ENCODE measurements at regions not wholly inside any gene's neighbourhood (a gene's known extent, or its start where the extent isn't known, plus 50 kb on each side); places are given as distances from the start of the nearest gene placed in this dataset.

GRCh38 chr4:128556756-128557155 lies 252.7 kb upstream of the JADE1 start:
- TF ChIP-seq CTCF (IDR thresholded peaks at IDR 0.05) (no peak), REST (IDR thresholded peaks at IDR 0.05; ENCODE audit: insufficient read depth in 1 of 2, low read depth in 2 of 2, low read length in 1 of 2) (no peak), TCF7L2 (IDR thresholded peaks at IDR 0.05; ENCODE audit: low read depth, low read length) (no peak), POLR2AphosphoS5 (IDR thresholded peaks at IDR 0.05; ENCODE audit: low read depth, low read length) (no peak)
